Stimulated activated CD8-positive, alpha-beta memory T cell treated with anti-CD3 and anti-CD28 coated beads, Interleukin-7, amount 100 ng/mL, for 48 hours (primary cell): ENCODE measurements at regions not wholly inside any gene's neighbourhood (a gene's known extent, or its start where the extent isn't known, plus 50 kb on each side); places are given as distances from the start of the nearest gene placed in this dataset.

ENCODE experiments used
- DNase-seq, 2 donors: peaks; one replicate each; pipeline ENCODE4 v3.0.0-alpha.2; 2020; ENCODE audit warnings: low read depth in 1 of 2; ENCODE audit errors: extremely low read depth in 1 of 2

GRCh38 chr14:98949051-98949450 is 322.9 kb downstream of the BCL11B start:
- DNase-seq = no peak

- DNase-seq = no peak
Observed at GRCh38 chr14:98949481-98950135, 322.4 kb downstream of the BCL11B start.

GRCh38 chr14:98950353-98950895 is 321.6 kb downstream of the BCL11B start:
- DNase-seq = no peak

- DNase-seq = no peak
Observed at GRCh38 chr14:98951031-98951430, 321.0 kb downstream of the BCL11B start.

GRCh38 chr14:98951521-98952152 is 320.4 kb downstream of the BCL11B start:
- no peak for DNase-seq

DNA sequence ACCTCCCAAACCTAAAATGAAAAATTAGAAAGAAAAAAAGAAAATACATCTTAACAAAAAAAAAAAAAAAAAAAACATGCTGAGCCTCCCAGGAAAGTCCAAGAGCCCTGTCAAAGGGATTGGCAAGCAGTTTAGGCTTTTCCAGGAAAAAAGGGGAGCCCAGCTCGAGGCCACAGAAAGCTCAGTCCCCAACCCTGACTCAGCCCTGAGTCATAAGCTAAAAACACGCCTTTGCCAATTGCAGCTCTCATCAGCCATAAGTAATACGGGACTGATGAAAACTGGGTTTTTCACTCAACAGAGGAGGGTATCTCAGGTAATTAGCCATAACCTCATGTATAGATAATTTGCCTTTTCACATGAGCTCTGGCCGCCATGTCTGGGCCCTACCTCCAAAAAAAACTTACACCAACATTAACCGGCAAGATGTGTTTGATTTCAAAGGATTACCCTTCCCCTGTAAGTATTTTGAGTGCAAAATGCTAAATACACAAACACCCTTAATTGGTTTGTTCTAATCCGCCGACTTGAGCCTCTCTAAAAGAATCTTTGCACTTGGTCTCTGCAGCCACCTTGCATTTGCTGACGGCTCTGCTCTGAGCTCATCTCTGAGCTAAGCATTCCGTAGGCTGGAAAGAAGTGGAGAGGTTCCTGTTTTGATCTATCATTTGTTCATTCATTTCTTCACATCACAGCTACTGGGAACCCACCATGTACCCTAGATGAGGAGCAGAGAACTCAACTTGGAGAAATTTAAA is 319.2 kb downstream of the BCL11B start:
- DNase-seq = peak in 1 of 2 donors; percentile 24

DNA sequence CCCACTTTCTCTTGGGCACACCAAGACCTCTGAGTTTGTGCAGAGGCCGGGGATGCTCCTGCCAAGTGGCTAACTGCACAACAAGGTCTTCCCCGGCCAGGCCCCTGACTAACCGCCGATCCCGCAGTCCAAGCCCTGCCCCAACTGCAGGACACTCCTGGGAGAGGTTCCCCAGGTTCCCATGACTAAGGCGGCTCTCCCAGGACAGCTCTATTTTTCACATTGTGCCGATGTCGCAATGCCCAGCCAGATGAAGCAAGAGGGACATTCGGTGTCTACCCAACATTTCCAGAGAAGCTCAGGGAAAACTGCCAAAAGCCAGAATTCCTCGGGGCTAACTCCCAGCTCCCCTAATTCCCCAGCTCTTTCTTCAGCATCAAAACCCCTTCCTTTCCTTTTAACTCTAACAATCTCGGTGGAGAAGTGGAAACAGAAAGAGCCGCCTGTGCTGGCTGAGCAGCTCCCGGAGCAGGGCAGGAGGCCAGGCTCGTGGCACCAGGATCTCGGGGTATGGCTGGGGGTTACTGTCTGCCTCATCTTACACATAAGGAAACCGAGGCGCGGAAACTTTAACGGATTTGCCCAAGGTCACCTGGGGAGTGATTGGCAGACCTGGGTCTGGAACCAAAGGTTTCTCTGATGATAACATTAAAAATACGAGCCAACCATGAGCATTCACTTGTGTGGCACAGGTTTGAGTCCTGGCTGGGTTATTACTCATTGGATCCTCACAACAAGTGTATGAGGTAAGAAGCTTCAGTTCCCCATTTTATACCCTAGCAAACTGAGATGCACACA is 318.2 kb downstream of the BCL11B start:
- DNase-seq = no peak

- DNase-seq = no peak
Observed at GRCh38 chr14:98954349-98955000, 317.5 kb downstream of the BCL11B start.

DNA sequence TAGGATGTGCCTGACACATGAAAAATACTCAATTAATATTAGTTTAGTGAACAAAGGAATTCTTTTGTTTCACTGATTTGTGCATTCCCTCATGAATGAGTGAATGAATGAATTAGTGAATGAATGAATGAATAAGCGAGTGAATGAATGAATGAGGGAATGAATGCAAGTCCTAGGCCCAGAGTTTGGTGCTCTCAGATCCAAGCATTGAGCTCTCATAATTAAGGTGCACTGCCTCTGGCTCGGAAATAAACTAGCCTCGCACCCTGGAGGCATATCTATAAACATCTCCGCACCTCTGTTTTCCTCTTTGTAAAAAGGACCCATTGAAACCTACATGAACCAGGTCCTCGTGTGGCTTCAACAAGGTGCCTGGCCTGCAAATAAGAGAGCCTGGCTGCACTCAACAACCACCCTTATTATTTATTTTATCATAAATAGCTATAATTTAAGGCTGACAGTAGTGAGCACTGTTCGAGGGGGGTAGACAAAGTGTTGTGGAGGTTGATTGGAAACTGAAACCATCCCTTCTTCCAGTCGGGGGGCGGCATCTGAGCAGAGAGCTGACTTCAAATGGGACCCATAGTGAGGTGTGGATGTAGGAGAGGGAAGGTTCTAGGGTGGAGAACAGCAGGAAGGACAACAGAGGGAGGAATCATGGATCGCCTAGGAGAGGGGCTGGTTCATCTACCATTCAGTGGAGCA is 316.8 kb downstream of the BCL11B start:
- no peak for DNase-seq

DNA sequence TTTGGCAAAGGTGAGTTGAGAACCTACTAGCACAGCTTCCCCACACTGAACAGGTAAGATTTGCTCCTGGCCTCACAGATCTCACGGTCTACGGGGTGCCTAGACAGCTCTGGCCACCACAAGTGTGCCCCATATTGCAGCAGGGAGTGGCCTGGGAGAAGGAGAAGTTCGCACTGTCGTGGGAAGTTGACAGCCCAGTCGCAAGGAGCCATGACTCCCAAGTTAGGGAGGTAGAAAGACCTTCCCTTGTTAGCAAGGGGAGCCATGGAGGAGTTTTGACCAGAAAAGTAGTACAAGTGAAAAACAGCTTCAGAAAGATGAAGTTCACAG is 316.3 kb downstream of the BCL11B start:
- no peak for DNase-seq

GRCh38 chr14:98956181-98956580 is 315.8 kb downstream of the BCL11B start:
- DNase-seq = no peak

DNA sequence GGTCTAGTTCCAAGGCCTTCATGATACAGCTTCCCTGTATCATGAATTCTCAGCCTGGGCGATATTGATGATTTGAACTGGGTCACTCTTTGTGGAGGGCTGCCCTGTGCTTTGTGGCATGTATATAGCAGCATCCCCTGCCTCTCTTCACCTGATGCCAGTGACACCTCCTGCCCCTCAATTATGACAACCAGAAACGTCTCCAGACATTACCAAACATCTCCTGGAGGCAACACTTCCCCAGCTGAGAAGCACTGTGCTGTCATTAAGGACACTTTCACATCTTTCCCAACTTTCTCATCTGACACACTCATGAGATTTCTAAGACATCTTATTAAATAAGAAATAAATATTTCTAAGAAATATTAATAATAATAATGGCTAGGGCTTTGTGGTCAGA is 315.3 kb downstream of the BCL11B start:
- no peak for DNase-seq

GRCh38 chr14:98957211-98958047 is 314.6 kb downstream of the BCL11B start:
- no peak for DNase-seq

GRCh38 chr14:98958048-98958631 is 313.9 kb downstream of the BCL11B start:
- DNase-seq = no peak

- DNase-seq = no peak
Observed at GRCh38 chr14:98958632-98959031, 313.4 kb downstream of the BCL11B start.

DNA sequence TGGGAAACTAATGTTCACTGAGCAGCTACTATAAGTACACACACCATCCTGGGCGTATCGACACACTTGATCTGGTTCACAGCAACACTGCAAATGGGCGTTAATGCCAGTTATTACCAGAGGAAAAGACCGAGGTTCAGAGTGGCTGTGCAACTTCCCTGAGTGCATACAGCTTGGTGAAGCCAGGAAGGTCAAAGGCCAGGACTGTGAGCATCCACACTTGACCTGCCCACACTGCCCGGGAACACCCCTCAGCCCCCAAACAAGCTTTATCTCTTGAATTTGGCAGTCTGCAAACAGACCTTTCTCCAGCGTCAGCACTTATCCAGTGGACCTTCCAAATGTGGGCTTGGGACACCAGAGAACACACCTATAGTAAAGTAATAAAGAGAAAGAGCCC is 312.6 kb downstream of the BCL11B start:
- no peak for DNase-seq

DNA sequence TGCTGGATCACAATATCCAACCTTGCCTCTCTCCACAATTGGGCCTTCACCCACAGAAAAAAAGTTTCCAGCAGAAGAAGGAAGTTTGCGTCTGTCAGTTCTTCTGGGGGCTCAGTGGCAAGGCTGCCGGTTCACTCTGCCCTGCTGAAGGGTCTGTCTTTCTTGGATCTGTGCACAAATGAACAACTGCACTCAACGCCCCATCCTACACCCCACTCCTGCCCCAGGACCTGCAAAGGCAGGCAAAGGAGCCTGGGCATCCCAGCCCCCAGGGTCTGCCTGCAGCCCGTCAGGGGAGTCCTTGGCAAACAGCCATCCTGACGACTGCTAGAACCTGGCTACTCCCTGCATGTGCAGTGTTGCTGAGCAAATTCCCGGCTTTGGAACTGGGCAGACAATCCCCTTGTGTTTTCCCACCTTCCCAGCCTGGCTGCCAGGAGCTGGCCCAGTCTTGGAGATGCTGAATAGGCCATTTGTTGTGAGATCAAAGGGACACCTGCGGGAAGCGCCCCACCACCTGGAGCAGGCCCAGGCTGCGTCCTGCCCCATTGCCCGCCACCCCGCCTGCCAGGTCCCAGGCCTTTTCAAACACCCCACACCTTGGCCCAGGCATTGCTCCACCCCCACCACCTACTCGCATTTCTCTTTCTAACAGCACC is 311.9 kb downstream of the BCL11B start:
- DNase-seq = no peak

DNA sequence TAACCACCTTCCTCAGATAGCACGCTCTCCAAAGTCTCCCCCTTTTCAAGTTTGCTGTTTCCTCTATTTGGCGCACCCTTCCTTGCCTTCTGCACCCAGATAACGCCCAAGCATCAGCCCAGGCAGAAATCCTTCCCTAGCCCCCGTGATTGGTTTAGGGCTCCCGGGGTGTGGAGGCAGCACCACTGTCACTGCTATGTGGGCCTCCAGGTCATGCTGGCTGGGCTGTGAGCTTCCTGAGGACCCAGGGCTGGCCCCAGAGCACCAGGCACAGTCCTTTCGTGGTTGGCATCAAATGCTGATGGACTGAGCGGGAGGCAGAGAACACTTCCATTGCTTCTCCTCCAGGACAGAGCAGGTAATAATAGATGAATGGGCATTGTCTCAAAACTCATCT is 311.4 kb downstream of the BCL11B start:
- no peak for DNase-seq
